ENCODE measurements at regions not wholly inside any gene's neighbourhood (a gene's known extent, or its start where the extent isn't known, plus 50 kb on each side); places are given as distances from the start of the nearest gene placed in this dataset.

- DNase-seq (ENCODE audit: low read depth), result no peak
- no peak overlapping the region for H3K4me3 ChIP-seq (ENCODE audit: low read length)
- TF ChIP-seq CTCF (conservative IDR thresholded peaks at IDR 0.05; ENCODE audit: low read length), result no peak
These were observed 260.4 kb downstream of the SLITRK1 start for GRCh38 chr13:83621765-83622421.

- H3K4me3 ChIP-seq (ENCODE audit: low read length), result no peak overlapping the region
- peak; percentile 13 for DNase-seq (ENCODE audit: low read depth)
- no peak for TF ChIP-seq CTCF (conservative IDR thresholded peaks at IDR 0.05; ENCODE audit: low read length)
These were observed 261.6 kb downstream of the SLITRK1 start for GRCh38 chr13:83620530-83621220.

- no peak overlapping the region for H3K4me3 ChIP-seq (ENCODE audit: low read length)
- no peak for DNase-seq (ENCODE audit: low read depth)
- no peak for TF ChIP-seq CTCF (conservative IDR thresholded peaks at IDR 0.05; ENCODE audit: low read length)
These were observed 263.3 kb downstream of the SLITRK1 start for GRCh38 chr13:83618966-83619365.

GRCh38 chr13:83613524-83613923, 268.8 kb downstream of the SLITRK1 start:
- no peak for TF ChIP-seq CTCF (conservative IDR thresholded peaks at IDR 0.05; ENCODE audit: low read length)
- no peak for DNase-seq (ENCODE audit: low read depth)
- no peak overlapping the region for H3K4me3 ChIP-seq (ENCODE audit: low read length)

- no peak for DNase-seq (ENCODE audit: low read depth)
These were observed 280.7 kb downstream of the SLITRK1 start for GRCh38 chr13:83601539-83601938.

GRCh38 chr13:83592095-83592494, 290.2 kb downstream of the SLITRK1 start:
- DNase-seq (ENCODE audit: low read depth), result no peak
- no peak for TF ChIP-seq CTCF (conservative IDR thresholded peaks at IDR 0.05; ENCODE audit: low read length)
- no peak overlapping the region for H3K4me3 ChIP-seq (ENCODE audit: low read length)

More at GRCh38 chr13:83601539-83601938, 280.7 kb downstream of the SLITRK1 start:
- H3K4me3 ChIP-seq (ENCODE audit: low read length), result no peak overlapping the region
- no peak for TF ChIP-seq CTCF (conservative IDR thresholded peaks at IDR 0.05; ENCODE audit: low read length)

GRCh38 chr13:83589814-83590213, 292.5 kb downstream of the SLITRK1 start:
- no peak for DNase-seq (ENCODE audit: low read depth)
- H3K4me3 ChIP-seq (ENCODE audit: low read length), result no peak overlapping the region
- no peak for TF ChIP-seq CTCF (conservative IDR thresholded peaks at IDR 0.05; ENCODE audit: low read length)

All from AG10803 (cell line).